ENCODE measurements at regions not wholly inside any gene's neighbourhood (a gene's known extent, or its start where the extent isn't known, plus 50 kb on each side); places are given as distances from the start of the nearest gene placed in this dataset.

DNA sequence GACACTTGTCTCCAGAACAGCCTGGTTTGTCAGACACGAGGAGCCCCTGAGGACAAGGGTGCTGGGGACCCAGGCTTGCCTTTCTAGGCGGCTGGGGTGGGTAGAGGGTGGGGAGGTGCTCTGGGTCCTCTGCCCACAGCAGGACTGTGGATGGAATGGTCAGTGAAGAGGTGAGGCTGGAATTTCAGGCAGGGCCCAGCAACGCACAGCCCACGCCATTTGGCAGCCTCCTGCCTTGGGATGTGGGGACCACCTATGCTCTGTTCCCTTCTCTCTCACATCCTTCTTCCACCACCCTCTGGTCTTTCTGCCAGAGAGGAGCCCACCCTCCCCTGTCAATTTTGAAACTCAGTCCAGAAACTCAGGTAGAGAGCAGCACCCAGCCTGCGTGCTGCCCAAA, 103.2 kb downstream of the CXCL12 start:
- TF ChIP-seq, protein P1, sequence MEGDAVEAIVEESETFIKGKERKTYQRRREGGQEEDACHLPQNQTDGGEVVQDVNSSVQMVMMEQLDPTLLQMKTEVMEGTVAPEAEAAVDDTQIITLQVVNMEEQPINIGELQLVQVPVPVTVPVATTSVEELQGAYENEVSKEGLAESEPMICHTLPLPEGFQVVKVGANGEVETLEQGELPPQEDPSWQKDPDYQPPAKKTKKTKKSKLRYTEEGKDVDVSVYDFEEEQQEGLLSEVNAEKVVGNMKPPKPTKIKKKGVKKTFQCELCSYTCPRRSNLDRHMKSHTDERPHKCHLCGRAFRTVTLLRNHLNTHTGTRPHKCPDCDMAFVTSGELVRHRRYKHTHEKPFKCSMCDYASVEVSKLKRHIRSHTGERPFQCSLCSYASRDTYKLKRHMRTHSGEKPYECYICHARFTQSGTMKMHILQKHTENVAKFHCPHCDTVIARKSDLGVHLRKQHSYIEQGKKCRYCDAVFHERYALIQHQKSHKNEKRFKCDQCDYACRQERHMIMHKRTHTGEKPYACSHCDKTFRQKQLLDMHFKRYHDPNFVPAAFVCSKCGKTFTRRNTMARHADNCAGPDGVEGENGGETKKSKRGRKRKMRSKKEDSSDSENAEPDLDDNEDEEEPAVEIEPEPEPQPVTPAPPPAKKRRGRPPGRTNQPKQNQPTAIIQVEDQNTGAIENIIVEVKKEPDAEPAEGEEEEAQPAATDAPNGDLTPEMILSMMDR (IDR thresholded peaks at IDR 0.05; ENCODE audit: low read depth, low read length, missing input control) = no peak
- TF ChIP-seq RXRA (IDR thresholded peaks at IDR 0.05) (no peak), YY1 (IDR thresholded peaks at IDR 0.05) (no peak), GABPA (IDR thresholded peaks at IDR 0.05 in 1 of 2, conservative IDR thresholded peaks at IDR 0.05 in 1 of 2) (no peak), FOXA2 (IDR thresholded peaks at IDR 0.05) (no peak), RAD21 (IDR thresholded peaks at IDR 0.05) (no peak), TAF1 (conservative IDR thresholded peaks at IDR 0.05) (no peak)
- TF ChIP-seq, protein P2, sequence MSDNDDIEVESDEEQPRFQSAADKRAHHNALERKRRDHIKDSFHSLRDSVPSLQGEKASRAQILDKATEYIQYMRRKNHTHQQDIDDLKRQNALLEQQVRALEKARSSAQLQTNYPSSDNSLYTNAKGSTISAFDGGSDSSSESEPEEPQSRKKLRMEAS (IDR thresholded peaks at IDR 0.05) = no peak
- TF ChIP-seq, protein P3, sequence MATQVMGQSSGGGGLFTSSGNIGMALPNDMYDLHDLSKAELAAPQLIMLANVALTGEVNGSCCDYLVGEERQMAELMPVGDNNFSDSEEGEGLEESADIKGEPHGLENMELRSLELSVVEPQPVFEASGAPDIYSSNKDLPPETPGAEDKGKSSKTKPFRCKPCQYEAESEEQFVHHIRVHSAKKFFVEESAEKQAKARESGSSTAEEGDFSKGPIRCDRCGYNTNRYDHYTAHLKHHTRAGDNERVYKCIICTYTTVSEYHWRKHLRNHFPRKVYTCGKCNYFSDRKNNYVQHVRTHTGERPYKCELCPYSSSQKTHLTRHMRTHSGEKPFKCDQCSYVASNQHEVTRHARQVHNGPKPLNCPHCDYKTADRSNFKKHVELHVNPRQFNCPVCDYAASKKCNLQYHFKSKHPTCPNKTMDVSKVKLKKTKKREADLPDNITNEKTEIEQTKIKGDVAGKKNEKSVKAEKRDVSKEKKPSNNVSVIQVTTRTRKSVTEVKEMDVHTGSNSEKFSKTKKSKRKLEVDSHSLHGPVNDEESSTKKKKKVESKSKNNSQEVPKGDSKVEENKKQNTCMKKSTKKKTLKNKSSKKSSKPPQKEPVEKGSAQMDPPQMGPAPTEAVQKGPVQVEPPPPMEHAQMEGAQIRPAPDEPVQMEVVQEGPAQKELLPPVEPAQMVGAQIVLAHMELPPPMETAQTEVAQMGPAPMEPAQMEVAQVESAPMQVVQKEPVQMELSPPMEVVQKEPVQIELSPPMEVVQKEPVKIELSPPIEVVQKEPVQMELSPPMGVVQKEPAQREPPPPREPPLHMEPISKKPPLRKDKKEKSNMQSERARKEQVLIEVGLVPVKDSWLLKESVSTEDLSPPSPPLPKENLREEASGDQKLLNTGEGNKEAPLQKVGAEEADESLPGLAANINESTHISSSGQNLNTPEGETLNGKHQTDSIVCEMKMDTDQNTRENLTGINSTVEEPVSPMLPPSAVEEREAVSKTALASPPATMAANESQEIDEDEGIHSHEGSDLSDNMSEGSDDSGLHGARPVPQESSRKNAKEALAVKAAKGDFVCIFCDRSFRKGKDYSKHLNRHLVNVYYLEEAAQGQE (IDR thresholded peaks at IDR 0.05) = no peak
- TF ChIP-seq, protein P4, sequence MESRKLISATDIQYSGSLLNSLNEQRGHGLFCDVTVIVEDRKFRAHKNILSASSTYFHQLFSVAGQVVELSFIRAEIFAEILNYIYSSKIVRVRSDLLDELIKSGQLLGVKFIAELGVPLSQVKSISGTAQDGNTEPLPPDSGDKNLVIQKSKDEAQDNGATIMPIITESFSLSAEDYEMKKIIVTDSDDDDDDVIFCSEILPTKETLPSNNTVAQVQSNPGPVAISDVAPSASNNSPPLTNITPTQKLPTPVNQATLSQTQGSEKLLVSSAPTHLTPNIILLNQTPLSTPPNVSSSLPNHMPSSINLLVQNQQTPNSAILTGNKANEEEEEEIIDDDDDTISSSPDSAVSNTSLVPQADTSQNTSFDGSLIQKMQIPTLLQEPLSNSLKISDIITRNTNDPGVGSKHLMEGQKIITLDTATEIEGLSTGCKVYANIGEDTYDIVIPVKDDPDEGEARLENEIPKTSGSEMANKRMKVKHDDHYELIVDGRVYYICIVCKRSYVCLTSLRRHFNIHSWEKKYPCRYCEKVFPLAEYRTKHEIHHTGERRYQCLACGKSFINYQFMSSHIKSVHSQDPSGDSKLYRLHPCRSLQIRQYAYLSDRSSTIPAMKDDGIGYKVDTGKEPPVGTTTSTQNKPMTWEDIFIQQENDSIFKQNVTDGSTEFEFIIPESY (IDR thresholded peaks at IDR 0.05) = no peak

All from liver (tissue), 3 donors.